SK-N-SH (cell line): ENCODE measurements at regions not wholly inside any gene's neighbourhood (a gene's known extent, or its start where the extent isn't known, plus 50 kb on each side); places are given as distances from the start of the nearest gene placed in this dataset.

ENCODE experiments used
- CTCF ChIA-PET: fragments of 300-600, 350-600 bp; formaldehyde crosslinking; extraction: SDS; loops from one replicate; lab custom pipeline; 2021; lab: Yijun Ruan, JAX
- POLR2A ChIA-PET: fragments of 350-600 bp; sonication (Branson Sonifier 250); formaldehyde crosslinking; extraction: SDS; loops from one replicate; lab custom pipeline; 2020; ENCODE audit warnings: antibody characterized with exemption, inconsistent platforms; lab: Yijun Ruan, JAX
- DNase-seq: peaks from one replicate; pipeline ENCODE4 v3.0.0; 2012
- H2AFZ ChIP-seq: fragments of 200-600 bp; sonication (generic); 2 replicates; pipeline ENCODE4 v1.8.1; 2016; ENCODE audit warnings: antibody characterized with exemption, mild to moderate bottlenecking, low read depth
- H3F3A ChIP-seq: fragments of 200-600 bp; sonication (generic); replicated peaks from 2 replicates; pipeline ENCODE3; 2016; ENCODE audit warnings: antibody characterized with exemption, mild to moderate bottlenecking; ENCODE audit not compliant: insufficient read depth
- H3K27ac ChIP-seq, 2 experiments: fragments of 200-500 bp in 1 of 2; fragments of 200-600 bp in 1 of 2; sonication (Bioruptor generic) in 1 of 2; sonication (generic), shearing (Covaris generic) in 1 of 2; 2 replicates each; pipeline versions ENCODE4 v1.5.1 to v1.6.1; 2014 to 2016; ENCODE audit warnings: low read depth in 2 of 2, inconsistent platforms in 1 of 2, low read length in 1 of 2, mild to moderate bottlenecking in 1 of 2, mixed read lengths in 1 of 2
- H3K27me3 ChIP-seq: fragments of 200-600 bp; sonication (generic), shearing (Covaris generic); 2 replicates; pipeline ENCODE4 v1.6.1; 2016; ENCODE audit warnings: mixed run types; ENCODE audit not compliant: insufficient read depth
- H3K36me3 ChIP-seq, 2 experiments: fragments of 200-500 bp in 1 of 2; fragments of 200-600 bp in 1 of 2; sonication (Bioruptor generic) in 1 of 2; sonication (generic) in 1 of 2; replicated peaks in 1 of 2; 2 replicates each; pipeline versions ENCODE3 to v1.5.1; 2014 to 2016; ENCODE audit warnings: low read length in 1 of 2, mild to moderate bottlenecking in 1 of 2; ENCODE audit not compliant: insufficient read depth in 2 of 2, control insufficient read depth in 1 of 2
- H3K4me1 ChIP-seq, 2 experiments: fragments of 200-500 bp in 1 of 2; fragments of 200-600 bp in 1 of 2; sonication (Bioruptor generic) in 1 of 2; sonication (generic), shearing (Covaris generic) in 1 of 2; 2 replicates each; pipeline versions ENCODE4 v1.5.1 to v1.6.1; 2014 to 2016; ENCODE audit warnings: low read depth in 1 of 2, low read length in 1 of 2, mixed run types in 1 of 2; ENCODE audit not compliant: insufficient read depth in 2 of 2, control insufficient read depth in 1 of 2
- H3K4me2 ChIP-seq: fragments of 200-600 bp; sonication (generic), shearing (Covaris generic); 2 replicates; pipeline ENCODE4 v1.6.1; 2017; ENCODE audit warnings: mixed run types
- H3K4me3 ChIP-seq, 2 experiments: fragments of 200-500 bp in 1 of 2; fragments of 200-600 bp in 1 of 2; sonication (Bioruptor generic) in 1 of 2; sonication (generic), shearing (Covaris generic) in 1 of 2; 2 replicates each; pipeline versions ENCODE4 v1.5.1 to v1.8.1; 2014 to 2016; ENCODE audit warnings: low read depth in 2 of 2, inconsistent platforms in 1 of 2, low read length in 1 of 2, mild to moderate bottlenecking in 1 of 2, mixed read lengths in 1 of 2, moderate library complexity in 1 of 2
- H3K79me2 ChIP-seq: fragments of 200-600 bp; sonication (generic); 2 replicates; pipeline ENCODE4 v1.8.1; 2017; ENCODE audit warnings: mild to moderate bottlenecking; ENCODE audit not compliant: insufficient read depth
- H3K9ac ChIP-seq: fragments of 200-600 bp; sonication (generic); 2 replicates; pipeline ENCODE4 v1.6.1; 2017; ENCODE audit warnings: mixed run types
- H3K9me2 ChIP-seq: fragments of 200-600 bp; sonication (generic); 2 replicates; pipeline ENCODE4 v1.6.1; 2017; ENCODE audit warnings: mixed run types
- H3K9me3 ChIP-seq: fragments of 200-600 bp; sonication (generic); 2 replicates; pipeline ENCODE4 v1.6.1; 2017; ENCODE audit warnings: mixed run types, mild to moderate bottlenecking, moderate library complexity
- H4K20me1 ChIP-seq: fragments of 200-600 bp; sonication (generic); 2 replicates; pipeline ENCODE4 v1.6.1; 2017; ENCODE audit warnings: mild to moderate bottlenecking, mixed run types; ENCODE audit not compliant: insufficient read depth
- ELF1 ChIP-seq: IDR thresholded peaks from 2 replicates; pipeline ENCODE4 v1.4.0; 2012
- GABPA ChIP-seq: IDR thresholded peaks from 2 replicates; pipeline ENCODE4 v1.4.0; 2012; ENCODE audit warnings: low read depth, mild to moderate bottlenecking
- GATA2 ChIP-seq: sonication (generic); formaldehyde crosslinking; IDR thresholded peaks from 2 replicates; pipeline ENCODE4 v1.5.0; 2020; ENCODE audit warnings: mild to moderate bottlenecking, missing genetic modification reagents
- IRF3 ChIP-seq: fragments of 150-350 bp; IDR thresholded peaks from 2 replicates; pipeline ENCODE4 v1.6.1; 2016; ENCODE audit warnings: mild to moderate bottlenecking, low read depth, low read length
- MXI1 ChIP-seq: IDR thresholded peaks from 2 replicates; pipeline ENCODE4 v1.6.1; 2012; ENCODE audit warnings: mild to moderate bottlenecking, low read depth, low read length, improper control_type of control experiment
- SIN3A ChIP-seq: IDR thresholded peaks from 2 replicates; pipeline ENCODE4 v1.6.1; 2012; ENCODE audit warnings: low read depth, mild to moderate bottlenecking, low read length, moderate library complexity, borderline replicate concordance
- SMC3 ChIP-seq: IDR thresholded peaks from 2 replicates; pipeline ENCODE4 v1.6.1; 2012; ENCODE audit warnings: low read depth, low read length, improper control_type of control experiment
- TCF12 ChIP-seq: IDR thresholded peaks from 2 replicates; pipeline ENCODE4 v1.4.0; 2012
- TEAD4 ChIP-seq: IDR thresholded peaks from 2 replicates; pipeline ENCODE4 v1.4.0; 2012; ENCODE audit warnings: mild to moderate bottlenecking, borderline replicate concordance; ENCODE audit not compliant: insufficient read depth
- USF2 ChIP-seq: fragments of 150-350 bp; IDR thresholded peaks from 2 replicates; pipeline ENCODE4 v1.6.1; 2017; ENCODE audit warnings: antibody characterized with exemption, low read length, low read depth, borderline replicate concordance
- WGBS: methylation state at CpG from one replicate; pipeline ENCODE4 v1.1.6; 2017; ENCODE audit warnings: low lambda C conversion rate; 5-methylcytosine and 5-hydroxymethylcytosine counted together
- TF ChIP-seq, protein P1 (sequence below): IDR thresholded peaks from 2 replicates; pipeline ENCODE4 v1.4.0; 2012; ENCODE audit warnings: low read depth

DNA sequence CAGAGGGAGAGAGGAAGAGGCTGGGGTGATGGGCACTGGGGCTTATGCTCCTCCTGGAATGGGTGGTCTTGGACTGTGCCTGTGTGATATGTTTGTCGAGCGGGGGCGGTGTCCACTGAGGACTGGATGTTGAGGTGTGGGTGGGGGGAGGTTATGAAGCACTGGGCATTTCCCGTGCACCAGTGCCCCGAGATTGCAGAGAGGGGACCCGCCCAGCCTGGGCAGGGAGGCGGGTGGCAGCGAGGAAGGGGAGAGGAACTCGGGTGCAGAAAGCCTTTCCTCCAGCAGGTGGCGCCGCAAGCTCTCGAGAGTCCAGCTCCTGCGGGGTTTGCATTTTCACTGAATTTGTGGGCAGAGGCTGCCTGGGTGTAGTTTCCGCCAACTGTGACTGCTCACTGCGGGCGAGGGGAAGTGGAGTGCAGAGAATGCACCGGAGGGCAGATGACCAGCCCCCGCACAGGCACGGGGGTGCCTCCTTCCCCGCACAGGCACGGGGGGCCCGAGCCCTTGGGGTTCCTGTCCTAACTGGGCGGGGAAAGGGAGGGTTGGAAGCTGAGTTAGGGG lies 190.6 kb downstream of the SEC14L1 start (continued):
- no peak for TF ChIP-seq MXI1
- no peak for TF ChIP-seq GATA2
- TF ChIP-seq, protein P1, sequence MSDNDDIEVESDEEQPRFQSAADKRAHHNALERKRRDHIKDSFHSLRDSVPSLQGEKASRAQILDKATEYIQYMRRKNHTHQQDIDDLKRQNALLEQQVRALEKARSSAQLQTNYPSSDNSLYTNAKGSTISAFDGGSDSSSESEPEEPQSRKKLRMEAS: no peak
- TF ChIP-seq SIN3A: no peak
- TF ChIP-seq GABPA: no peak
- TF ChIP-seq IRF3: no peak
- TF ChIP-seq TCF12: peak; percentile 33; the same call in 1 of the 2 replicates
- TF ChIP-seq USF2: no peak

- no peak for DNase-seq
These were observed 191.5 kb downstream of the SEC14L1 start for GRCh38 chr17:77332034-77332971.

More at GRCh38 chr17:77332034-77332971, 191.5 kb downstream of the SEC14L1 start:
- H2AFZ ChIP-seq: peak overlapping the region; percentile 47; the same call in 1 of the 2 replicates
- H3K9me2 ChIP-seq: no peaks in the 10 kb centered on the region
- H3K9me3 ChIP-seq: peaks cover 18% of the 10 kb centered on the region
- CTCF ChIA-PET: interaction anchor here (0.6 to 8.3 kb wide), 54 partner anchors 8 to 688 kb away, joined by 3 to 205 read pairs (median 6); no protein-coding TSS in a partner anchor
- peaks cover 0 to 14% of the 10 kb centered on the region in 2 experiments; a peak in 1 of 4 replicates for H3K4me1 ChIP-seq
- peaks cover 25% of the 10 kb centered on the region for H3F3A ChIP-seq
- no peaks in the 10 kb centered on the region for H4K20me1 ChIP-seq
- peak overlapping the region; percentile 50 to 70; a peak in 1 of 4 replicates for H3K27ac ChIP-seq
- no peaks in the 10 kb centered on the region for H3K27me3 ChIP-seq
- H3K36me3 ChIP-seq: peaks cover 0 to 17% of the 10 kb centered on the region in 2 experiments
- peak overlapping the region; percentile 65 for H3K4me2 ChIP-seq
- POLR2A ChIA-PET: interaction anchor here (0.7 to 1.8 kb wide), 4 partner anchors 42 to 98 kb away, joined by 3 to 7 read pairs (median 3); no protein-coding TSS in a partner anchor
- no peak for TF ChIP-seq SMC3
- TF ChIP-seq TEAD4: no peak
- no peak for TF ChIP-seq GATA2
- no peak for TF ChIP-seq ELF1
- WGBS: 95% methylated on average over 13 of the region's 13 CpGs
- H3K79me2 ChIP-seq: peaks cover 55% of the 10 kb centered on the region
- no peak overlapping the region for H3K9ac ChIP-seq
- H3K4me3 ChIP-seq: no peak overlapping the region
